ENCODE measurements at regions not wholly inside any gene's neighbourhood (a gene's known extent, or its start where the extent isn't known, plus 50 kb on each side); places are given as distances from the start of the nearest gene placed in this dataset.

DNA sequence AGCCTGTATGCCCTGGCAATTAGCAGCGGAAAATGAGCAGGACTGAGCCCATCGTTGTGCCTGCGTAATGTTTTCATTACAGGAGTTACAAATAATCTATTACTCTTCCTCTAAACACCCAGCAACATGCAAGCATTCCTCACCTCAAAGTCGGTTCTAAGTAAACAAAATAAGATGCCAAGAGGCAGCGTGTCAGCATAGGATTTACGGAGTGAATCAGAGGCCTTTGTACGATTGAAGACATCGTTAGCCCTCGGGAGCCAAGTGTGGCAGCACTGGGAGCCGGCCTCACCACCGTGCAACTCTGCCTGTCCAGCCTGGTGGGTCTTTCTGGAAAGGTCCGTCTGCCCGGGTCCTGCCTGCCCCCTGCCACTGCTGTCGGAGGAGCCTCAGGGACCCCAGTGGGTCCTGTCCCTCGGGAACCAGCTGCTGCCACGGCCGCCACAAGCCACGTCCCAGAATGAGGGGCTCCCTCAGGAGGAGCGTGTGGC lies 80.1 kb upstream of the CTDP1 start:
- TF ChIP-seq, protein P1, sequence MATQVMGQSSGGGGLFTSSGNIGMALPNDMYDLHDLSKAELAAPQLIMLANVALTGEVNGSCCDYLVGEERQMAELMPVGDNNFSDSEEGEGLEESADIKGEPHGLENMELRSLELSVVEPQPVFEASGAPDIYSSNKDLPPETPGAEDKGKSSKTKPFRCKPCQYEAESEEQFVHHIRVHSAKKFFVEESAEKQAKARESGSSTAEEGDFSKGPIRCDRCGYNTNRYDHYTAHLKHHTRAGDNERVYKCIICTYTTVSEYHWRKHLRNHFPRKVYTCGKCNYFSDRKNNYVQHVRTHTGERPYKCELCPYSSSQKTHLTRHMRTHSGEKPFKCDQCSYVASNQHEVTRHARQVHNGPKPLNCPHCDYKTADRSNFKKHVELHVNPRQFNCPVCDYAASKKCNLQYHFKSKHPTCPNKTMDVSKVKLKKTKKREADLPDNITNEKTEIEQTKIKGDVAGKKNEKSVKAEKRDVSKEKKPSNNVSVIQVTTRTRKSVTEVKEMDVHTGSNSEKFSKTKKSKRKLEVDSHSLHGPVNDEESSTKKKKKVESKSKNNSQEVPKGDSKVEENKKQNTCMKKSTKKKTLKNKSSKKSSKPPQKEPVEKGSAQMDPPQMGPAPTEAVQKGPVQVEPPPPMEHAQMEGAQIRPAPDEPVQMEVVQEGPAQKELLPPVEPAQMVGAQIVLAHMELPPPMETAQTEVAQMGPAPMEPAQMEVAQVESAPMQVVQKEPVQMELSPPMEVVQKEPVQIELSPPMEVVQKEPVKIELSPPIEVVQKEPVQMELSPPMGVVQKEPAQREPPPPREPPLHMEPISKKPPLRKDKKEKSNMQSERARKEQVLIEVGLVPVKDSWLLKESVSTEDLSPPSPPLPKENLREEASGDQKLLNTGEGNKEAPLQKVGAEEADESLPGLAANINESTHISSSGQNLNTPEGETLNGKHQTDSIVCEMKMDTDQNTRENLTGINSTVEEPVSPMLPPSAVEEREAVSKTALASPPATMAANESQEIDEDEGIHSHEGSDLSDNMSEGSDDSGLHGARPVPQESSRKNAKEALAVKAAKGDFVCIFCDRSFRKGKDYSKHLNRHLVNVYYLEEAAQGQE (IDR thresholded peaks at IDR 0.05; ENCODE audit: low read depth) = no peak
- no peak for TF ChIP-seq TAF1 (IDR thresholded peaks at IDR 0.05; ENCODE audit: low read depth)
- no peak for TF ChIP-seq EP300 (IDR thresholded peaks at IDR 0.05; ENCODE audit: borderline replicate concordance)

Data from Ishikawa (cell line).